ENCODE measurements at regions not wholly inside any gene's neighbourhood (a gene's known extent, or its start where the extent isn't known, plus 50 kb on each side); places are given as distances from the start of the nearest gene placed in this dataset.

DNA sequence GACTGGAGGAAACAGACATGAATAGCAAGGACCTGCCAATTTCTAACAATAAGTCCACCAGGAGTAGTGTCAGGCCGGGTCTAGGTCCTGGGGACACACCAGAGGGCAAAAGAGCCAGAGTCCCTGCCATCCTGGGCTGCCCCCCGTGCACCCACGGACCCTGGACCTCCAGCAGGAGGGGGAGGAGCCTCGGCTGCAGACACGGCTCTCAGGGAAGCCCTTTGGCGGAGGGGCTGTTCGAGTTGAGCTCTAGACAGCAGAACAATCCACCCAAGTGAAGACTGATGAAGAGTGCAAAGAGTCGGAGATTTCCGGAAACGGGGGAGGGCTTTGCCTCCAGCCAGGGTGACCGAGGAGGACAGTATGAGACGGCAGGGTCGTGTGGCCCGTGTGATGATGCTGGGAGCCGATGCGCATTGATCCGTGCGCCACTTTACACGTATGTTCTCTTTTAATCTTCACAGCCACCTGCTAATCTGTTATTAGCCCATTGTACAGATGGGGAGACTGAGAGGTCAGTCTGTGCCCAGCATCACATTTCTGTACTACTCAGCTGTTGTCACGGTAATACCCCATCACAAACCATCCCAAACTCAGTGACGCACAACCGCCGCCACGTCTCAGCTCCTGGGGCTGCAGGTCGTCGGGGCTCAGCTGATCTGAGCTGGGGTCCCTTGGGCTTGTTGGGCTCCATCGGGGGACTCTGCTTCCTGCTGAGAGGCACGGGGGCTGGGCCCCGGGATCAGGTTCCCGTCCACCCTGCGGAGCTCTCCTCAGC lies 502.0 kb downstream of the PREX1 start:
- H3K27me3 Mint-ChIP-seq (ENCODE audit: low read depth): no peaks in the 10 kb centered on the region
- H3K4me3 Mint-ChIP-seq: no peak overlapping the region
- no peaks in the 10 kb centered on the region for H3K9me3 Mint-ChIP-seq
- H3K36me3 Mint-ChIP-seq (ENCODE audit: low read depth): no peaks in the 10 kb centered on the region
- H3K27ac Mint-ChIP-seq: no peak overlapping the region
- H3K4me1 Mint-ChIP-seq (ENCODE audit: low read depth): no peaks in the 10 kb centered on the region

DNA sequence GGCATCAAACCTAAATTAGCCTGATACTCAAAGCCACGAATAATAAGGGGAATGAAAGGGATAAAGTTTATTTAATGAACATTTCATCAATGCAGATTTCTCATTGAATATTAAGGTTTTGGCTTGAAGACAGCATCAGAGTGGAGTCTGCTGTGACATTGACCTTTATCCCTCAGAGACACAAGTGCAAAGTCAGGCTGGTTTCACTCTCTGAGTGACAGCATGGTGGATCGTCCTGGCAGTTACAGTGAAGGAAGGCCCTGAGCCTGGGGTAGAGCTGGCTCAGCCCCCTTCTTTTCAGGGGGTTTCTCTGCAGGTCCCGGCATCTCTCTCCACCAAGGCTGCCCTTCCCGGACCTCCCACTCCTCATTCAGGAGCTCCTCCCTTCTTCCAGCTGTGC lies 503.1 kb downstream of the PREX1 start:
- Mint-ChIP-seq H3K27ac (no peak overlapping the region), H3K36me3 (ENCODE audit: low read depth) (no peaks in the 10 kb centered on the region), H3K9me3 (no peaks in the 10 kb centered on the region)

GRCh38 chr20:48321271-48321670 lies 506.5 kb downstream of the PREX1 start:
- no peaks in the 10 kb centered on the region for H3K9me3 Mint-ChIP-seq
- no peaks in the 10 kb centered on the region for H3K27me3 Mint-ChIP-seq (ENCODE audit: low read depth)
- H3K4me1 Mint-ChIP-seq (ENCODE audit: low read depth): no peaks in the 10 kb centered on the region
- H3K27ac Mint-ChIP-seq: no peak overlapping the region
- no peaks in the 10 kb centered on the region for H3K36me3 Mint-ChIP-seq (ENCODE audit: low read depth)
- H3K4me3 Mint-ChIP-seq: no peak overlapping the region

More for the DNA sequence above, 503.1 kb downstream of the PREX1 start:
- Mint-ChIP-seq H3K4me1 (ENCODE audit: low read depth) (no peaks in the 10 kb centered on the region), H3K4me3 (no peak overlapping the region), H3K27me3 (ENCODE audit: low read depth) (no peaks in the 10 kb centered on the region)

DNA sequence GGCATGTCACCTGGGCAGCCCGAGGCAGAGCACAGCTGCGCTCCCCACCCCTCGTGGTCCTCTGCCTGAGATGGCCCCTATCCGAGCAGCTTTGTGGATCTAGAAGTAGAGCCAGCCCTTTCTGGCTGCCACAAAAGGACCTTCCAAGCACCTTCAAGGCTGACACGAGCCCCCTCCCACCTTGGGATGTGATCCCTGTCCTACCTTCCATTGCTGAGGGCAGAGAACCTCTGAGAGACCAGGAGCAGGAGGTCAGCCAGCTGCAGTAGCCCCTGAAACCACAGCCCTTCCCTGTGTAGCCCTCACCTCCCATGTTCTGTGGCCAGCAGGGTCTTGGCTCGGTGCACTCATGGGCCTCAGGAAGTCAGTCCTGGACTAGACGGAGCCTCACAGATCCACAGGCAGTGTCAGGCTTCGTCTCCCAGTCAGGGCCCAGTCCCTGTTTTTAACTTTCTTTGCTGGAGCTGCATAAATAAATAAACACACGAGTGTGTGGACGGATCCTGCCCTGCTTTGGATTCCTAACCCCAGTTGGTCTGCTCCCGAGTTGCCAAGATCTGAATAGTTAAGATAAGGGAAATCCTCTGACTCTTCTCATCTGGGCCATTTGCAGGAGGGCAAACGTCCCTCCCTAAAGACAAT lies 507.7 kb downstream of the PREX1 start:
- Mint-ChIP-seq H3K27me3 (ENCODE audit: low read depth) (no peaks in the 10 kb centered on the region), H3K4me3 (no peak overlapping the region), H3K4me1 (ENCODE audit: low read depth) (no peaks in the 10 kb centered on the region), H3K27ac (no peak overlapping the region), H3K36me3 (ENCODE audit: low read depth) (no peaks in the 10 kb centered on the region), H3K9me3 (no peaks in the 10 kb centered on the region)

GRCh38 chr20:48317578-48317977 lies 510.2 kb downstream of the PREX1 start:
- no peak overlapping the region for H3K27ac Mint-ChIP-seq
- no peaks in the 10 kb centered on the region for H3K36me3 Mint-ChIP-seq (ENCODE audit: low read depth)
- no peaks in the 10 kb centered on the region for H3K4me1 Mint-ChIP-seq (ENCODE audit: low read depth)
- H3K9me3 Mint-ChIP-seq: no peaks in the 10 kb centered on the region
- no peak overlapping the region for H3K4me3 Mint-ChIP-seq
- no peaks in the 10 kb centered on the region for H3K27me3 Mint-ChIP-seq (ENCODE audit: low read depth)

DNA sequence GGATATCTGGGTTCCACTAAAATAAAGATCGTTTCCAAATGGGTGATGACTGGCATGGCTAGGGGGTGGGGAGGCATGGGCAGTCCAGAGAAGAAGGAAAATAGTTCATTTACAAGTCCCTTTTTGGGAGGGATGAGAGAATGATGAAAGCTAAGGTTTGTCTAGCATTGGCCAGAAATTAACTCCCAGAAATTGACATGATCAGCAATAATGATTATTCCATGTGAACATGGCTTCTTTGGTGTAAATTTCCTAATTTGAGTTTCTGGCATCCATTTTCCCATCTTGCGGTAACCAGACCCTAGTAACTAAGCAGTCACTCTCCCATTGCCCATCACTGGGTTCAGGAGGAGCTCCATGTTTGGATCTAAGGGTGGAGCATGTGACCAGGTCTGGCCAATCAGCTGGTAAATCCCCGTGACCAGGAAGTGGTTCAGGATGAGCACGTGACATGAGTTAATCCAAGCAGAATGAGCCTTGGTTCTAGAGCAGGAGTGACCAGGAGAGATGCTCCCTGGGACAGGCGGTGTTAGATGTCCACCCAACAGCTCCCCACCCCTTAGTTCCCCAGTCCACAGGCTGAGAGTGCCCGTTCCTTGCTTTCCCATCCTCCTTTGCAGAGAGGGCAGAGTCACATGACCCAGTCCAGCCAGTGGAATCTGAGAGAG lies 512.7 kb downstream of the PREX1 start:
- no peak overlapping the region for H3K4me3 Mint-ChIP-seq
- H3K9me3 Mint-ChIP-seq: no peaks in the 10 kb centered on the region
- no peaks in the 10 kb centered on the region for H3K4me1 Mint-ChIP-seq (ENCODE audit: low read depth)
- no peaks in the 10 kb centered on the region for H3K27me3 Mint-ChIP-seq (ENCODE audit: low read depth)
- no peaks in the 10 kb centered on the region for H3K36me3 Mint-ChIP-seq (ENCODE audit: low read depth)
- no peak overlapping the region for H3K27ac Mint-ChIP-seq

GRCh38 chr20:48313324-48313723 lies 514.5 kb downstream of the PREX1 start:
- H3K4me3 Mint-ChIP-seq: no peak overlapping the region
- peaks cover 3% of the 10 kb centered on the region for H3K27me3 Mint-ChIP-seq (ENCODE audit: low read depth)
- no peaks in the 10 kb centered on the region for H3K36me3 Mint-ChIP-seq (ENCODE audit: low read depth)
- no peaks in the 10 kb centered on the region for H3K4me1 Mint-ChIP-seq (ENCODE audit: low read depth)
- H3K9me3 Mint-ChIP-seq: no peaks in the 10 kb centered on the region
- H3K27ac Mint-ChIP-seq: no peak overlapping the region

DNA sequence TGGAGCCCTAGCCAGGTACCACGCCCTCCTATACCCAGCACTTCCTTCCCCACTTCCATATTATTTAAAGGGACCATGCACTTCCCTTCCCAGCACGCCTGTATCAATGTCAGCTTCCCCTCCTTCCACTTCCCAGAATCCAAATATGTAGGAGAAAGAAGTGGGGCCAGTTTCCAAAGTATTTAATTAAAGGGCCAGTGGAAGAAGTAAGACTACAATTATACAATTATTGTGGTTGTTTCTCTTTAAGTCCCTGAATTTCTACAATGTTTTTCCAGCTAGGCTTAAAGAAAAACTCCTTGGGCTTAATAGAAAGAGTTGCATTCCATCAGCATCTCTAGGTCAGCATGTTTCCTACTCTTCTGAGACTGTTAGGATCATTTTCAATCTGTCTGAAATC lies 515.8 kb downstream of the PREX1 start:
- Mint-ChIP-seq H3K27ac (no peak overlapping the region), H3K36me3 (ENCODE audit: low read depth) (no peaks in the 10 kb centered on the region), H3K4me3 (no peak overlapping the region), H3K4me1 (ENCODE audit: low read depth) (no peaks in the 10 kb centered on the region), H3K9me3 (no peaks in the 10 kb centered on the region), H3K27me3 (ENCODE audit: low read depth) (peaks cover 3% of the 10 kb centered on the region)

- no peak overlapping the region for H3K4me3 Mint-ChIP-seq
- H3K9me3 Mint-ChIP-seq: no peaks in the 10 kb centered on the region
- peaks cover 3% of the 10 kb centered on the region for H3K27me3 Mint-ChIP-seq (ENCODE audit: low read depth)
- no peaks in the 10 kb centered on the region for H3K4me1 Mint-ChIP-seq (ENCODE audit: low read depth)
- no peak overlapping the region for H3K27ac Mint-ChIP-seq
- H3K36me3 Mint-ChIP-seq (ENCODE audit: low read depth): no peaks in the 10 kb centered on the region
These were observed 517.5 kb downstream of the PREX1 start for GRCh38 chr20:48310305-48310704.

DNA sequence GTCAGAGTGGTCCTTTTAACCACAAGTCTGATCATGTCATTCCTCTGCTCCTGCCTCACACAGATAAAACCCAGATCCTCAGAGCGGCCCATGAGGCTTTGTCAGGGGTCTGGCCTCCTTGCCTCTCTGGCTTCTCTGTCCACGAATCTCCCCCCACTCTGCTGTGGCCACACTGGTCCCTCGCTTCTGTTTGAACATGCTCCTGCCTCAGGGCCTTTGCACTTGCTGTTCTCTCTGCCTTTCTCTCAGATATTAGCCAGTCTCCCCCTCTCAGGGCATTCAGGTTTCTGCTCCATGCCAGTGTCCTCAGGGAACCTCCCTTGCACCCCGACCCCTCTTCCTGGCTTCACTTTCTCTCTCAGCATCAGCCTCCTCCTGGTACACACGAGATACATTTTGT lies 518.5 kb downstream of the PREX1 start:
- H3K36me3 Mint-ChIP-seq (ENCODE audit: low read depth): no peaks in the 10 kb centered on the region
- no peak overlapping the region for H3K27ac Mint-ChIP-seq
- H3K4me1 Mint-ChIP-seq (ENCODE audit: low read depth): no peaks in the 10 kb centered on the region
- no peak overlapping the region for H3K4me3 Mint-ChIP-seq
- no peaks in the 10 kb centered on the region for H3K9me3 Mint-ChIP-seq
- peaks cover 3% of the 10 kb centered on the region for H3K27me3 Mint-ChIP-seq (ENCODE audit: low read depth)

GRCh38 chr20:48308882-48309281 lies 518.9 kb downstream of the PREX1 start:
- H3K36me3 Mint-ChIP-seq (ENCODE audit: low read depth): no peaks in the 10 kb centered on the region
- H3K4me3 Mint-ChIP-seq: no peak overlapping the region
- H3K27me3 Mint-ChIP-seq (ENCODE audit: low read depth): peaks cover 3% of the 10 kb centered on the region
- no peak overlapping the region for H3K27ac Mint-ChIP-seq
- H3K9me3 Mint-ChIP-seq: no peaks in the 10 kb centered on the region
- no peaks in the 10 kb centered on the region for H3K4me1 Mint-ChIP-seq (ENCODE audit: low read depth)

GRCh38 chr20:48308232-48308781 lies 519.5 kb downstream of the PREX1 start:
- Mint-ChIP-seq H3K4me3 (no peak overlapping the region), H3K4me1 (ENCODE audit: low read depth) (no peaks in the 10 kb centered on the region), H3K27me3 (ENCODE audit: low read depth) (peaks cover 3% of the 10 kb centered on the region), H3K27ac (no peak overlapping the region), H3K9me3 (no peaks in the 10 kb centered on the region), H3K36me3 (ENCODE audit: low read depth) (no peaks in the 10 kb centered on the region)

- no peaks in the 10 kb centered on the region for H3K4me1 Mint-ChIP-seq (ENCODE audit: low read depth)
- H3K4me3 Mint-ChIP-seq: no peak overlapping the region
- H3K9me3 Mint-ChIP-seq: no peaks in the 10 kb centered on the region
- no peaks in the 10 kb centered on the region for H3K36me3 Mint-ChIP-seq (ENCODE audit: low read depth)
- H3K27me3 Mint-ChIP-seq (ENCODE audit: low read depth): peaks cover 3% of the 10 kb centered on the region
- H3K27ac Mint-ChIP-seq: no peak overlapping the region
These were observed 520.5 kb downstream of the PREX1 start for GRCh38 chr20:48307277-48307676.

DNA sequence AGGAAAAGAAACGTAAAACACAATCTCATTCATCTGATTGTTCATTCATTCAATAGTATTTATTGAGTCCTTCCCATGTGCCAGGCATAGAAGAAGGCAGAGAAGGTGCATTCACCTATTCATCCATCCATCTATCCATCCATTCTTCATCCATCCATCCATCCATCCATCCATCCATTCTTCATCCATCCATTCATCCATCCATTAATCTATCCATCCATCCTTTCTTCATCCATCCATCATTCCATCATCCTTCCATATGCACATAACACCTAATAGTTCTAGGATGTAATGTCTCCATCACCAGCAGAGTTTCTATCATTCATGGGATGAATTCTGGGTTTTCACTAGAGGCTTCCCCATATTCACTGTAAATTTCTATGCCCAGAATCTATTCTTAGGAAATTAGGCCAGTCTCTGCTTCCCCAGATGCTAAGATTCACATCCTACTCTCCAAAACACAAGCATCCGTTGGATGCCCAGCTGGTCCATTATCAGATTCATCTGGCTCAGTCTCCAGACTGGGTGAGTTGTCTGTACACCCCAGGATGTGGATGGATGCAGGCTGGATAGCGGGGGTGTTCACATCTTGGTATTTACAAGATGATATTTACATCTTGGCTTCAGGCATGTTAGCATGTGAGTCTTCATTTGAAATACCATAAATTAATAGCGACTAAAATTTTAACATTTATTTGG lies 517.7 kb upstream of the SULF2 start:
- H3K4me1 Mint-ChIP-seq (ENCODE audit: low read depth): no peaks in the 10 kb centered on the region
- no peaks in the 10 kb centered on the region for H3K36me3 Mint-ChIP-seq (ENCODE audit: low read depth)
- no peak overlapping the region for H3K4me3 Mint-ChIP-seq
- no peak overlapping the region for H3K27ac Mint-ChIP-seq
- no peaks in the 10 kb centered on the region for H3K27me3 Mint-ChIP-seq (ENCODE audit: low read depth)
- H3K9me3 Mint-ChIP-seq: no peaks in the 10 kb centered on the region

All from T-helper 1 cell treated with Interleukin-12 subunit alpha and Interleukin-12 subunit beta and Interleukin-4 antibody, amounts not matched to agents 30 μg/mL and 1 μg/mL, for 36 hours (primary cell).